GM21786 (cell line): ENCODE measurements at regions not wholly inside any gene's neighbourhood (a gene's known extent, or its start where the extent isn't known, plus 50 kb on each side); places are given as distances from the start of the nearest gene placed in this dataset.

ENCODE experiments used
- ATAC-seq: cut with Tn5 transposase; IDR thresholded peaks from one replicate; pipeline ENCODE4 v1.9.1; 2021; ENCODE audit not compliant: unreplicated experiment

DNA sequence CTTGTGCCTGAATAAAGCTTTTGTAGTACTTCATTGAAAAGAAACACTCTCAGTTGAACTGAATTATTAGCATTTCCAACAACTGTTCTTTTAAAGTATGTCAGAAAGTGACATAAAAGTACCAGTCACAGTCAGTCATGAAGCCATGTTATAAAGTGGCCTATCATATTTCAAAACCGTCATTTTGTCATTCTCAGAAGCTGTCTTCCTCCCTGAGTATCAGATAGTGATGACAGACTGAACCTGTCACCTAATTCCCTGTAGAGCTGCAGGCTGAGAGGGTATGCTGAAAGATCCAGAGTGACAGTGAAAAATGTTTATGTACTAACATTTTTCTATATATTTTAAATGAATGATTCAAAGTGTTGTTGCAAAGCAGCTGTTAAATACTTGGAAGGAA, 1121.7 kb upstream of the PRMT6 start:
- ATAC-seq, result no peak

DNA sequence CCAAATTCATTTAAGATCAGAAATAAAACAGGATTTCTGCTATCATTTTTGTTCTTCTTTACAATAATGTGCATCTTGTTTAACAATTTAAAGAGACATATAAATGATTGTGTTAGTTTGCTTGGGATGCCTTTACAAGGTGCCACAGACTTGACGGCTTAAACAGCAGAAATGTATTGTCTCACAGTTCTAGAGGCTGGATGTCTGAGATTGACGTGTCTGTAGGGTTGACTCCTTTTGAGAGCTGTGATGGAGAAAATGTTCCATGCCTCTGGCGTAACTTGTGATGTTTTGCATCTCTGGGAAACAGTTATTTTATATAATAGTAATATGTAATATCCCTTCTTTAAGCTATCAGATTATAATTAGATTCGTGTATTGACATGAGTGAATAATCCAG, 1091.6 kb upstream of the PRMT6 start:
- ATAC-seq, result no peak

DNA sequence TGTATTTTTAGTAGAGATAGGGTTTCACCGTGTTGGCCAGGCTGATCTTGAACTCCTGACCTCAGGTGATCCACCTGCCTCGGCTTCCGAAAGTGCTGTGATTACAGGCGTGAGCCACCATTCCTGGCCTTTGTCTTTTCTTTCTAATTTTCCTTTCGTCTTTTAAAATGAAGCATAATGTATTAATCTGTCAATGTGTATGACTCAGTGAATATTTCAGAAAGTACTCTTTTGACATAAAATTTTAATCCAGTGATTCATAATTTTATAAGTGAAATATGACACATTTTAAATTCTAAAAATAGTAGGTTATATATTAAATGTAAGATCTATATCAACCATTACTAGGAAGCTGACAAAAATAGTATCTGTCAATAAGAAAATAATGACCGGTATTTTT, 1059.0 kb upstream of the PRMT6 start:
- ATAC-seq, result no peak

DNA sequence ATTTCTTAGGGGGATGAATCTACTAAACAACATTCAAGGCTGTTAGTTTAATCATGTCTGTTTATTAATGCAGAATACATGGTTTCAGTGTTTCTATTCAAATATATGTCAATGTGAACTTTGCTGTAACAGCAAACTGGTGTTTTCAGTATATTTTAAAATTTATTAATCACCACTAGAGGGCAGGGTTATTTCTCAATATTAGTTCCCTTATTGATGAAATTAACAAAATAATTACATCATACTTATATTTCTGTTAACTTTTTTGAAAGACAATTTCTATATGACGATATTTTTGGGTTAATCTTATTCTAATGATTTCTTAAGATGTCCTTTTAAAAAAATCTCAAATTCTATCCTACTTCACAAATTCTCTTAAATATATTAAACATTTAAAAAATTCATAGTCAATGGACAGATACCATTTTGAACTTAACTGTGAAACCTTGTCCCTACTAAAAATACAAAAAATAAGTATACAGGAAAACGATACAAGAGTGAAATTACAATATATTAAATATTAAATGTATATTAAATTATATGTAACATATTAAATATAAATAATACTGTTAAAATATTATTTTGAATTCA, 1034.1 kb upstream of the PRMT6 start:
- ATAC-seq, result no peak

DNA sequence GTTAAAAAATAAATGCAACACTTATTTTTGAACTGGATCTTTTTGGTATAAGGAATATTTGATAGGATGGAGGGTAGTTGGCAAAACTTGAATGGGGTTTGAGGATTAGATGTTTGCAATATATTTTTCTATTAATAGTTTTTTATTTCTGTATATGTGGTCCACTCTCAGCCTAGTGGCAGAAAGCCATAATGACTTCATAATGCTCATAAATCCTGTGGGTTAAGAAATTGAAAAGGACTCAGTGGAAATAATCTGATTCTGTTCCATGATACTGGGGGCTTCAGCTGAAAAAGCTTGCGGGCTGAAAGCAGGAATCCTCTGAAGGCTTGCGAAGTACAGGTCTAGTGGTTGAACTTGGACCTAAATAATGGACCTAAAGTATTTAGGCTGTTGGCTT, 1028.6 kb upstream of the PRMT6 start:
- no peak for ATAC-seq

DNA sequence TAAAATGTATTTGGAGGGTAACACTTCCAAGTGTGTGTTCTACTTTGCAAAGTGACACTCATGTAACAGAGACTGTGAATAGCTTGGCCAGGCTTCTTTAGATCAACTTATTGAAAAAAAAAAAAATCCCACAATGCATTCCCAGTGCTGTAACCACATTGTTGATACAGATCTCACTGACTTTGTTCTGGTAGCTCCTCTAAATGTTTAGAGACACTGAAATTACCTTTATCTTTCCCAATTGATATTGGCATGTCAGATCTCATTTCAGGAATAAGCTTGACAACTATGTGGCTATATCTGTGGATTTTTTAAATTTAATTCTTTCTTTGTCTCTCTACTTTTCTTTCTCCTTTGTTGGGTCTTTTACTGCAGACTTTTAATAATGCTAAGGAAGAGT, 1018.9 kb upstream of the PRMT6 start:
- no peak for ATAC-seq

DNA sequence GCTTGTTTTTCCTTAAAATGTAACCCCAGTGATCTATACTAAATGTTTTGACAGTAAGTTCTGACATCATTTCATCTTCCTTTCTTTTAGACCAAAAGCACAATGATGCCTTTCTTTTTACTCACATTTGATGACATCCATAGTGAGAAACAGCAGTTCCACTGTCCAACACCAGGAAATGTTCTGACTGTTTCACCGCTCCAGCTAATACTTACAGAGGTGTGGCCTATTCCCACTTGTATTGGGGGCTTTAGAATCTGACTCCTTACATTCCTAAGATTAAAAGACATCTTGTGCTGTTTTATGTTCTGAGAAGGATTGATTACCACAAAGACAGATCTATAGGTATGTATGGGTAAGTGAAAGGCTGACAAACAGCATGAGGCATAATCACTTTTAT, 1018.2 kb upstream of the PRMT6 start:
- ATAC-seq, result no peak

DNA sequence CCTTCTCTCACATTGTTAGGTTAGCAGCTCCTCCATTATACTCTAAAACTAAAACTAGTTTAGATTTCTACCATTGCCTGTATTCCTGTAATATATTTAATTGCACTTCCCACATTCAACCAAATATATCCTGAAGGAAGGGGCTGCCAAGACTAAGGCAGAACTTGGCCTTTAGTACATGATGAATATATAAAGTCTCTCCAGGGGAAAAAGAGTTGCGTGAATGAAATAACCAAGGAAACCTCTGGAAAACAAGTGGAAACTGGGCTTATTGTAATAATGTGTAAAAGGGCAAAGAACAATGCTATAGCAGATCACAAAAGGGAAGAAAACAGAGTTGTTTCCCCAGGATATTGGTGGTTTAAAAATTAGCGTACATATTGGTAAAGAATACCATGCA, 1012.5 kb upstream of the PRMT6 start:
- no peak for ATAC-seq

DNA sequence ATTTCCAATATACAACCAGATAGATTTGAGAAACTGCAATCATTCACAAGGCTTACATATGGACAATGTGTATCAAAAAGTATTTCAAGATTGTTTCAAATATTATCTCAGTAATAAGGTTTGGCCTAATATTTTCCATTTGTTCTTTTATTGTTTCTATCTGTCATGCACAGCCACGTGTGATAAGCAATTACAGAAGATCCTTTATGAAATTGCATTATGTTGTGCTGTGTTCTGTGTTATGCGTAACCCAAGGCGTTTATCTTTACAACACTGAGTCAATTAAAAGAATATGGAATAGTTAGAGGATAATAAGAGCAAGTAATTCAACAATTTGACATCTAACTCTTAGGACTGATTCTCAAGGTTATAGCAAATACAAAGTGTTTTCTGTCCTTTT, 1009.3 kb upstream of the PRMT6 start:
- no peak for ATAC-seq

DNA sequence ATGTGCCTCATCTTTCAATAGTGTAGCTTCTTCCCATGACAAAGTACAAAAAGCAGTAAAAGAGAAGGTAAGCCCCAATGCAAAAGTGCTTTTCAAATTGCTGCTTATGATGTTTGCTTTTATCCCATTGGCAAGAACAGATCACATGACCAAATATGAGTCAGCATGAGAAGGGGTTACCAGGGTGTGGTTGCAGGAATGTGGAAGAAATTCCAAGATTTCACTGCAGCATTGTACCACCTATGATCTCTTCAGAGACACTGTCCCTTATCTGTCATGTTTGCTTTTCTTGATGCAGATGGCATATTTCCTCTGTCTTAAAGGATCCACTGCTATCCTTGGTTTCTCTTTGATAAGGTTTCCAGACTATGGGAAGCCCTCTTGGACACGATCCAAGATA, 1006.9 kb upstream of the PRMT6 start:
- ATAC-seq, result no peak

DNA sequence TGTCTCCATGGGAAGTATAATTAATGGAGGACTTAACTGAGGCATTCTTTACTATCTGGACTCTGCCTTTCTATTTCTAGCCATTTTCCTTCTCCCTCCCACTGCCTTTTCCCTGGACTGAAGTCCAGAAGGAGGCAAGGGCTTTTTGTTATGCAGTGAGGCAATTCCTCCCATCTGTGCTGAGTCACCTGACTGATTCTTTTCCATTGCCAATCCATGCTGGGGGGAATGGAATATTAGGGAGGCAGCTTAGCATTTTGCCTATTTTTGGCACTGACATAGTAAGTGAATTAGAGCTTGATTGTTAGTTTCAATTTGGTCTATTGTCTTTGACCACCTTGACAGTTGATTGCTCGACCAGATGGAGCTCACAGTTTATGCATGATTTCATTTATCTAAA, 1000.6 kb upstream of the PRMT6 start:
- ATAC-seq, result no peak

DNA sequence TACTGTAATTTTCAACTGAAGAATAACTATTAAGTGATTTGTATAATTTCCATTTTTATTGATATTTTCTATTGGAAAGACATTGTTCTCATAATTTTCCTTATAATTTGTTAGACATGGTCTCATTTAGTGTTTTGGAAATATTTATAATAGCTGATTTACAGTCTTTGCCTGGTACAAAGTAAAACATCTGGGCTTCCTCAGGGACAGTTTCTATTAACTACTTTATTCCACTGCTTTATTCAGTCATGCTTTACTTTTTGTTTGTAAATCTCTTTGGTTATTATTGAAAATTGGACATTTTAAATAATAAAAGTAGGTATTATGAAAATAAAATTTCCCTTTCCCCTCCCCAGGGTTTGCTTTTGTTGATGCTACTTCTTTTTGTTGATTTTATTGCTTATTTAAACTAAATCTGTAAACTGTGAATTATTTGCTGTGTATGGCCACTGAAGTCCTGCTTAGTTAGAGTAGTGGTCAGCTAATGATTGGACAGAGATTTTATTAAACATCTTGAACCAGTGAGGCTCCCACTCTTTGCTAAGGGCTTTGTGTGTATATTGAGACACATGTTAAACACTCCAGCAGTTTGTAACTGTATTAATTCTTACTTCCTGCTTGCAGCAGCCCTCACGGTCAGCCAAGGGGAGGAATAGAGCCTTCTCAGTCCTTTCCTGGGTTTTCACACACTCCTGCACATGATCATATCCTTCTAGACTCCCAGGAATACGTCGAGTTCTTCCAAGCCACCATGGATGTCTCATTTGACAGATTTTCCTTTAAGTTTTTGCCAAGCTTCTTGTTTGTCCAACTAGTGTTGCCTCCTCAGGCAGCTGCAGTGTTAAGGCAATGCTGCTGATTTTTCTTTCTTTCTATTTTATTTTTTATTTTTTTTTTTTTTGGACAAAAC, 994.6 kb upstream of the PRMT6 start:
- no peak for ATAC-seq

DNA sequence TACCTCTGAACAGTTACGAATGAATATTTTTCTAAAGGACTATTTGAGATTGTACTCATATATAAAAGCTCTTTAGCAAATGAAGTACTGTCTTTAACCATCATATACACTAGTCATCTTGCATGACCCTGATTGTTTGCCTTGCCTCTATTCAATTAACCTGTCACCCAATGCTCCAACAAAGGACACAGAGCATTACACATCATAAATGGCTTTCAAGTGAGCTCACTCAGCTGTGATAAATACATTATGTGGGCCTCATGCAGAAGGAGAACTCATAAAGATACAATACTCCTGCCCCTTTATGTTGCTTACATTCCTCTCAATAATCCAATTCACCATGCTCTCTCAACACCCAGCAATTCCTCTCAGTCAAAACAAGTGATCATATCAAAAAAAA, 993.0 kb upstream of the PRMT6 start:
- ATAC-seq, result no peak

DNA sequence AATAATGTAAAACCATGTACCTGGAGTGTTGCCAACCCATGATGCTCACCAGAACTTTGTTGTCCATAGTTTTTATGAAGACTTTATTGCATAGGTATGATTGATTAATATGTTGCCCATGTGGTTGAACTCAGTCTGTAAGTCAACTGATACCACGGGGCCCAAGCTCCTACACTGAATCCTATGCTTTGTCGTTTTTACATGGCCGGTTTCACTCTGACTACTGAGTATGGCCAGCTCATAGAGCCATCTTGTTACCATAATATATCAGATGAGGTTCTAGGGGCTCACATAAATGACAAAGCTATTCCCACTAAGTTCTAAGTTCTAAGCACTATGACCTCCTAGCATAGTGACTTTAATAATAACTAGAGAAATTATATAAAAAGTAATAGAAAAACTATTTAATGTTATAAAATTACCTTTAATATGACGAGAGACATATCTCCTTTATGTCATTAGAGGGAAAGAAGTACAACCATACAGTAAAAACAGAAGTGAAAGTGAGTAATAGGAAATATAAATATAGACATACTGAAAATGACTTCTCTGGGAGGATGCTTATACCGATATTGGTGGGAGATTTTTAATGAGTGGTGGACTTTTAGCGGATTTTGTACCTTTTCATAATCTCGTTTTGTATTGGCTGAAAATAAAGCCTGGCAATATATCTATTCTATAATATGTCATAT, 983.4 kb upstream of the PRMT6 start:
- peak; percentile 81 for ATAC-seq

DNA sequence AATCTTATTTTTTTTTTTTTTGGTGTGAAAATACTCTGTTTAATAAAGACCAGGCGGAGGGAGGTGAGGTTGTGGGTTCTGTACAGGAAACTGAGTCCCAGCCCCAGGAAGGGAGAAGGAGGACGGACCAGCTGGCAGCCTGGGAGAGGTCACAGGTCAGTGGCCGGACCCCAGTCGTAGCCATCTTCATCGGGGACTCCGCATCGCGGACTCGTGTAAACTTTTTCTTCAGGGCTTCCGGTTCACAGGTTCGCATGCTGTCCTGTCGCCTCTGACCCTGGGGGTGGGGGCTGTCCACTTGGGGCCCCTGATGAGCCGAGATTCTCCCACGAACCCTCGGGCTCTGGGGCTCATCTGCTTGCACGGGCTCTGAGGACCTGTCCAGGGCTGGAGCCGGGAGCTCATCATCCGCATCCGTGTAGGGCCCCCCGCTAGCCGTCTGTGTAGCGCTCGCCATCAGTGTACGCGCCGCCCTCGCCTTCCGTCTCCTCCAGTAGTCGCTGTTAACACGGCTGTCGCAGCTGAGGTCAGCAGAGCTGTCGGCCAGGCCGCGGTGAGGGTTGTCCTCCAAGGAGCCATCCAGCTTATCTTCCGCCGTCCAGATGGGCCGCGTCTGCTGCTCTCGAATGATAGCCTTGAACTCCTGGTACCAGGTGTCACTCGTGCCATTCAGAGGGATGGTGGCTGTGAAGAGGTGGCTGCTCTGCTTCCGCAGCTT, 975.7 kb upstream of the PRMT6 start:
- no peak for ATAC-seq

DNA sequence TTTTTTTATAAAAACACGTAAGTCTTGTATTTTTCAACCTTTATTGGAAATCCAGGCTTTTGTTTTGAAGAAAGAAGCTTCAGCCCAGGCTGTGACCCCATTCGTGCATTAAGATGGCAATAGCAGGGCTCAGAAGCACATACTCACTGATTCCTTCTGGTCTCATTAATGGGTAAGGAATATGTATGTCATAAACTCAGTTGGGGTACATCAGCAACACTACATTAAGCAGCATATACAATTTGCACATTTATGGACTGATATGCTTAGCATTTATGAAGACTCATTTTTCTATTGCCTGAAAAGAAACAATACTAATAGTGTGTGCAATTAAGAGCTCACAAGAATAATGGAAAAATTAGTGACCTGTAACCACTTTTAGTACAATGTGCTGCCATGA, 945.4 kb upstream of the PRMT6 start:
- ATAC-seq, result no peak

DNA sequence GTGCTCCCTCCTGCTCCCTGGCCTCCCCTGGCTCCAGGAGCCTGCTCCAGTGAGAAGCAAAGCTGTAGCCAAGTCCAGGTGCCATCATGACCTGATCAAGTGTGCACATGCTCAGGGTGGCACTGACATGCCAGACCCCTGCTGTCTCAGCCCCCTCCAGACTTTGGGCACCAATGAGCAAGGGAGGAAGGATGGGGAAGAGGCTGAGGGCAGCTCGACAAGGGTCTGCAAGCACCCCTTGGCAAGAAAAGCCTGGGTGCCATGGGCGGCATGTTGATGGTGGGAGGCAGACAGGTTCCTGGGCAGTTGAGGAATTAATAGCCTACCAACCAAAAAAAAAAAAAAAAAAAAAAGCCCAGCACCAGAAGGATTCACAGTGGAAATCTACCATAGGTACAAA, 942.6 kb upstream of the PRMT6 start:
- ATAC-seq, result no peak

DNA sequence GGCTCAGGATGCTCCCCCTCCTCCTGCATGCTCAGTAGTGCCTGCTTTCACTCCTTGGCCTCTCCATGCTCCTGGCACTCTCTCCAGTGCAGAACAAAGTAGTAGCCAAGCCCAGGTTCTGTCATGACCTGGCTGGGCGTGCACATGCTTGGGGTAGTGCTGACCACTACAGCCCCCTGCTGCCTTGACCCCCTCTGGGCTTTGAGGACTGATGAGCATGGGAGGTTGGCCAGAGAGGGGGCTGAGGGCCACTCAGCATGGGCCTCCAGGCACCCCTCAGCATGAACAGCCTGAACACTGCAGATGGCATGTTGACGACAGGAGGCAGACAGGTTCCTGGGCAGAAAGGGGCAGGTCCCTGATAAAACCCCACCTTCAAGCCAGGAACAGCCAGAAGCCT, 935.7 kb upstream of the PRMT6 start:
- ATAC-seq, result no peak

DNA sequence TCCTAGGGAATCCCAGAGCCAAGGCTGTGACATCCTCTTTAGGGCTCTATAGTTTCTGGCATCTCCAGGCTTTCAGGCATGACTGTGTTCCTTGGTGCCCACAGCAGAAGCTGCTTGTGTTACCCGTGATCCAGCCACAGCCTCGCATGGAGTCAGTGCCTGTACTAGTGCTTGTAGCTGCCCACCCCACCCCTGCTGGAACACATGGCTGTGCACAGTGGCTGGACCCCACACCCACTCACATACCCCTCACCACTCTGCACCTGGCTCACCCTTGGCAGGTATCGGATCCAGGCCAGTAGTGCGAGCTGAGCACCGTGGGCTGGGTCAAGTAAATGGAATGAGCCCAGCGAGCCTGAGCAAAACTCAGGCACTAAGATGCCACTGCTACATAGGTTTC, 934.7 kb upstream of the PRMT6 start:
- ATAC-seq, result no peak

DNA sequence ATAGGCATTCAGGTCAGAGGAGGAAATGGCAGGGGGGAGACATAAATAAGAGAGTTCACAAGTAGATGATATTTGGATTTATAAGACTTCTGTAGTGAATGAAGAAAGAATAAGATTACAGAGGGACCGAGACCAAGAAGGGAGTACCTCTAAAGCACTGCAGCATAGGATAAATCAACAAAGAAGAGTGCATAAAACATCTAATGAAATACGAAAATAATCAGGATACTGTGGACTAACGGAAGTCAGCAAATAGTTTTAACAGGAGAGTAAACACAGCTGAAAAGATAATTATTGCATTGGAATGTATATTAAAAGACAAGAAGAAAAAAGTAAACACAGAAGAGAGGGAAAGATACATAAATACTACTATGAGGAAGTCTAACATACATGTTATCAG, 921.9 kb upstream of the PRMT6 start:
- no peak for ATAC-seq

DNA sequence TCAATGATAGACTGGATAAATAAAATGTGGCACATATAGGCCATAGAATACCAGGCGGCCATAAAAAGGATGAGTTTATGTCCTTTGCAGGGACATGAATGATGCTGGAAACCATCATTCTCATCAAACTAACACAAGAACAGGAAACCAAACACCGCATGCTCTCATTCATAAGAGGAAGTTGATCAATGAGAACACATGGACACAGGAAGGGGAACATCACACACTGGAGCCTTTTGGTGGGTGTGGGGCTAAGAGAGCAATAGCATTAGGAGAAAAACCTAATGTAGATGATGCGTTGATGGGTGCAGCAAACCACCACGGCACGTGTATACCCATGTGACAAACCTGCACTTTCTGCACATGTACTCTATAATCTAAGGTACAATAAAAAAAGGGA, 883.4 kb upstream of the PRMT6 start:
- ATAC-seq, result no peak

DNA sequence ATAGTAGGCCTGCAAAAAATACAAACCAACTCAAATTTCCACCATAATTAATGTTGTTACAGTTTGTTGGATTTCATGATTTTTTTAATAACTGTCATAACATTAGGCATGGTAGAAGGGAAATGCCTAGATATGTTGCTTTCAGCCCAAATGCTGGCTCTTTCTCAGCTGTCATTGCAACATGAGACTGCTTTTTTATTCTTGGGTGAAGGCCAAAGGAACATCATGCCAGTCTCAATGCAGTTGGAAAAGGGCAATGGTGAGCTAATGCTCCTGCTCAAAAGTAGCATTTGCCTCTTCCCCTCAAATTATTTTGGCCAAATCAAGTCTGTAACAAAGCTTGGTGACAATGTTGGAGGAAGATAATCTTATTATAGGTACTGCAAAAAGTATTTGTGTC, 877.7 kb upstream of the PRMT6 start:
- ATAC-seq, result no peak
